Liver (tissue), 8 donors: ENCODE measurements at regions not wholly inside any gene's neighbourhood (a gene's known extent, or its start where the extent isn't known, plus 50 kb on each side); places are given as distances from the start of the nearest gene placed in this dataset.

Experiments used
- DNase-seq: peaks from one replicate; pipeline ENCODE4 v3.0.0-alpha.2; 2017; ENCODE audit warnings: low spot score
- H3K27ac ChIP-seq, 2 donors: one replicate each; pipeline ENCODE4 v1.7.0; 2013; ENCODE audit warnings: inconsistent platforms in 2 of 2, low read length in 2 of 2, control low read depth in 1 of 2, low read depth in 1 of 2, mild to moderate bottlenecking in 1 of 2
- H3K27me3 ChIP-seq, 4 donors: one replicate each; pipeline versions ENCODE4 v1.6.1 to v1.7.0; 2013; ENCODE audit warnings: low read length in 3 of 4, inconsistent platforms in 1 of 4, mild to moderate bottlenecking in 1 of 4, moderate library complexity in 1 of 4; ENCODE audit not compliant: control insufficient read depth in 4 of 4, insufficient read depth in 4 of 4
- H3K36me3 ChIP-seq, 4 donors: one replicate each; pipeline versions ENCODE4 v1.6.1 to v1.7.0; 2013; ENCODE audit warnings: low read length in 3 of 4, mild to moderate bottlenecking in 3 of 4, low read depth in 1 of 4, moderate library complexity in 1 of 4; ENCODE audit not compliant: control insufficient read depth in 4 of 4, insufficient read depth in 3 of 4
- H3K4me1 ChIP-seq, 4 donors: one replicate each; pipeline versions ENCODE4 v1.6.1 to v1.7.0; 2013; ENCODE audit warnings: low read length in 3 of 4, mild to moderate bottlenecking in 3 of 4, moderate library complexity in 1 of 4; ENCODE audit not compliant: control insufficient read depth in 4 of 4, insufficient read depth in 4 of 4
- H3K4me3 ChIP-seq, 3 donors: one replicate each; pipeline versions ENCODE4 v1.6.1 to v1.7.0; 2013; ENCODE audit warnings: low read length in 3 of 3, control low read depth in 1 of 3, low read depth in 1 of 3, mild to moderate bottlenecking in 1 of 3
- H3K9ac ChIP-seq, 2 donors: one replicate each; pipeline ENCODE4 v1.7.0; 2013; ENCODE audit warnings: low read length in 2 of 2, mild to moderate bottlenecking in 2 of 2, moderate library complexity in 2 of 2, control low read depth in 1 of 2, low read depth in 1 of 2
- H3K9me3 ChIP-seq, 4 donors: one replicate each; pipeline versions ENCODE4 v1.6.1 to v1.7.0; 2013; ENCODE audit warnings: low read length in 3 of 4; ENCODE audit not compliant: control insufficient read depth in 4 of 4
- EGR1 ChIP-seq, 2 donors: IDR thresholded peaks; 2 replicates each; pipeline ENCODE4 v1.6.1; 2016 to 2018; ENCODE audit warnings: antibody characterized with exemption in 2 of 2, low read depth in 2 of 2
- FOXA1 ChIP-seq: IDR thresholded peaks from 2 replicates; pipeline ENCODE4 v1.6.1; 2016; ENCODE audit warnings: antibody characterized with exemption
- FOXA2 ChIP-seq: IDR thresholded peaks from 2 replicates; pipeline ENCODE4 v1.6.1; 2016; ENCODE audit warnings: antibody characterized with exemption
- GABPA ChIP-seq, 2 donors: IDR thresholded peaks in 1 of 2; conservative IDR thresholded peaks in 1 of 2; 2 replicates each; pipeline ENCODE4 v1.6.1; 2016; ENCODE audit warnings: antibody characterized with exemption in 2 of 2, mild to moderate bottlenecking in 1 of 2, moderate library complexity in 1 of 2
- HNF4A ChIP-seq, 2 donors: conservative IDR thresholded peaks; 2 replicates each; pipeline ENCODE4 v1.6.1; 2016; ENCODE audit warnings: antibody characterized with exemption in 2 of 2, mild to moderate bottlenecking in 2 of 2
- HNF4G ChIP-seq: IDR thresholded peaks from 2 replicates; pipeline ENCODE4 v1.6.1; 2016; ENCODE audit warnings: antibody characterized with exemption
- RAD21 ChIP-seq, 2 donors: IDR thresholded peaks; 2 replicates each; pipeline ENCODE4 v1.6.1; 2016; ENCODE audit warnings: antibody characterized with exemption in 2 of 2, mild to moderate bottlenecking in 2 of 2
- RXRA ChIP-seq, 2 donors: IDR thresholded peaks; 2 replicates each; pipeline ENCODE4 v1.6.1; 2017 to 2018; ENCODE audit warnings: antibody characterized with exemption in 2 of 2, mild to moderate bottlenecking in 1 of 2
- SP1 ChIP-seq: IDR thresholded peaks from 2 replicates; pipeline ENCODE4 v1.6.1; 2018; ENCODE audit warnings: antibody characterized with exemption, mild to moderate bottlenecking
- TAF1 ChIP-seq: conservative IDR thresholded peaks from 2 replicates; pipeline ENCODE4 v1.6.1; 2016; ENCODE audit warnings: antibody characterized with exemption, mild to moderate bottlenecking
- YY1 ChIP-seq: IDR thresholded peaks from 2 replicates; pipeline ENCODE4 v1.6.1; 2016; ENCODE audit warnings: antibody characterized with exemption, mild to moderate bottlenecking
- ZBTB33 ChIP-seq: IDR thresholded peaks from 2 replicates; pipeline ENCODE4 v1.6.1; 2016; ENCODE audit warnings: antibody characterized with exemption
- WGBS: extraction: QIAGEN DNeasy Blood & Tissue Kit; methylation state at CpG from one replicate; pipeline ENCODE4 v1.1.7; 2013; 5-methylcytosine and 5-hydroxymethylcytosine counted together
- TF ChIP-seq, protein P1 (sequence below): fragments of 150-350 bp; IDR thresholded peaks from 2 replicates; pipeline ENCODE4 v1.5.1; 2017; ENCODE audit warnings: improper control_type of control experiment, low read depth, low read length; ENCODE audit not compliant: missing input control
- TF ChIP-seq, protein P2 (sequence below): IDR thresholded peaks from 2 replicates; pipeline ENCODE4 v1.6.1; 2016; ENCODE audit warnings: antibody characterized with exemption
- TF ChIP-seq, protein P3 (sequence below): IDR thresholded peaks from 2 replicates; pipeline ENCODE4 v1.6.1; 2016; ENCODE audit warnings: antibody characterized with exemption
- TF ChIP-seq, protein P4 (sequence below): IDR thresholded peaks from 2 replicates; pipeline ENCODE4 v1.6.1; 2016; ENCODE audit warnings: antibody characterized with exemption, mild to moderate bottlenecking
- donor health status: healthy.
- donor health status: healthy.
- donor health status: healthy.
- donor health status: healthy.
- donor health status: healthy.

DNA sequence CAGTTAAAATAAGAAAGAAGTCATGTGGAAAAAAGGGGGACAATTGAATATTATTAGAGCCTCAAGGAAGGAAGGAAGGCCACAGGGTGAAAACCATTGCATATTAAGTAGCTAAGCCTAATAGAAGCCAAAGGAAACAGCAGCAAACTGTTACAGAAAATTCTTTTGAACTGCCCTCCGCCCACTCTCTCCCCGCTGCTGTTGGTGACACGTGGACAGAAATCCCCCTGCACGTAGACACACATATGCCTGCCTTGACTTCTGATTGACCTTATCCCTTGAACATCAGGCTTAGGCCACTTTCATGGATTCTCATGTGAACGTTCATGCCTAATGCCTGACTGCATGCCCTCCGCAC is 229.1 kb downstream of the KCNRG start:
- H3K4me1 ChIP-seq: no peaks in the 10 kb centered on the region
- no peaks in the 10 kb centered on the region for H3K36me3 ChIP-seq
- no peak for TF ChIP-seq YY1
- TF ChIP-seq RXRA (IDR thresholded peaks at IDR 0.05): no peak
- TF ChIP-seq, protein P1, sequence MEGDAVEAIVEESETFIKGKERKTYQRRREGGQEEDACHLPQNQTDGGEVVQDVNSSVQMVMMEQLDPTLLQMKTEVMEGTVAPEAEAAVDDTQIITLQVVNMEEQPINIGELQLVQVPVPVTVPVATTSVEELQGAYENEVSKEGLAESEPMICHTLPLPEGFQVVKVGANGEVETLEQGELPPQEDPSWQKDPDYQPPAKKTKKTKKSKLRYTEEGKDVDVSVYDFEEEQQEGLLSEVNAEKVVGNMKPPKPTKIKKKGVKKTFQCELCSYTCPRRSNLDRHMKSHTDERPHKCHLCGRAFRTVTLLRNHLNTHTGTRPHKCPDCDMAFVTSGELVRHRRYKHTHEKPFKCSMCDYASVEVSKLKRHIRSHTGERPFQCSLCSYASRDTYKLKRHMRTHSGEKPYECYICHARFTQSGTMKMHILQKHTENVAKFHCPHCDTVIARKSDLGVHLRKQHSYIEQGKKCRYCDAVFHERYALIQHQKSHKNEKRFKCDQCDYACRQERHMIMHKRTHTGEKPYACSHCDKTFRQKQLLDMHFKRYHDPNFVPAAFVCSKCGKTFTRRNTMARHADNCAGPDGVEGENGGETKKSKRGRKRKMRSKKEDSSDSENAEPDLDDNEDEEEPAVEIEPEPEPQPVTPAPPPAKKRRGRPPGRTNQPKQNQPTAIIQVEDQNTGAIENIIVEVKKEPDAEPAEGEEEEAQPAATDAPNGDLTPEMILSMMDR: no peak
- TF ChIP-seq, protein P2, sequence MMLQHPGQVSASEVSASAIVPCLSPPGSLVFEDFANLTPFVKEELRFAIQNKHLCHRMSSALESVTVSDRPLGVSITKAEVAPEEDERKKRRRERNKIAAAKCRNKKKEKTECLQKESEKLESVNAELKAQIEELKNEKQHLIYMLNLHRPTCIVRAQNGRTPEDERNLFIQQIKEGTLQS: no peak
- no peak for TF ChIP-seq TAF1
- TF ChIP-seq, protein P3, sequence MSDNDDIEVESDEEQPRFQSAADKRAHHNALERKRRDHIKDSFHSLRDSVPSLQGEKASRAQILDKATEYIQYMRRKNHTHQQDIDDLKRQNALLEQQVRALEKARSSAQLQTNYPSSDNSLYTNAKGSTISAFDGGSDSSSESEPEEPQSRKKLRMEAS: no peak
- no peak for TF ChIP-seq SP1
- TF ChIP-seq HNF4G: no peak
- TF ChIP-seq FOXA1: no peak
- TF ChIP-seq EGR1 (IDR thresholded peaks at IDR 0.05; ENCODE audit: low read depth in 2 of 2): no peak
- no peak for TF ChIP-seq HNF4A (conservative IDR thresholded peaks at IDR 0.05)
- TF ChIP-seq, protein P4, sequence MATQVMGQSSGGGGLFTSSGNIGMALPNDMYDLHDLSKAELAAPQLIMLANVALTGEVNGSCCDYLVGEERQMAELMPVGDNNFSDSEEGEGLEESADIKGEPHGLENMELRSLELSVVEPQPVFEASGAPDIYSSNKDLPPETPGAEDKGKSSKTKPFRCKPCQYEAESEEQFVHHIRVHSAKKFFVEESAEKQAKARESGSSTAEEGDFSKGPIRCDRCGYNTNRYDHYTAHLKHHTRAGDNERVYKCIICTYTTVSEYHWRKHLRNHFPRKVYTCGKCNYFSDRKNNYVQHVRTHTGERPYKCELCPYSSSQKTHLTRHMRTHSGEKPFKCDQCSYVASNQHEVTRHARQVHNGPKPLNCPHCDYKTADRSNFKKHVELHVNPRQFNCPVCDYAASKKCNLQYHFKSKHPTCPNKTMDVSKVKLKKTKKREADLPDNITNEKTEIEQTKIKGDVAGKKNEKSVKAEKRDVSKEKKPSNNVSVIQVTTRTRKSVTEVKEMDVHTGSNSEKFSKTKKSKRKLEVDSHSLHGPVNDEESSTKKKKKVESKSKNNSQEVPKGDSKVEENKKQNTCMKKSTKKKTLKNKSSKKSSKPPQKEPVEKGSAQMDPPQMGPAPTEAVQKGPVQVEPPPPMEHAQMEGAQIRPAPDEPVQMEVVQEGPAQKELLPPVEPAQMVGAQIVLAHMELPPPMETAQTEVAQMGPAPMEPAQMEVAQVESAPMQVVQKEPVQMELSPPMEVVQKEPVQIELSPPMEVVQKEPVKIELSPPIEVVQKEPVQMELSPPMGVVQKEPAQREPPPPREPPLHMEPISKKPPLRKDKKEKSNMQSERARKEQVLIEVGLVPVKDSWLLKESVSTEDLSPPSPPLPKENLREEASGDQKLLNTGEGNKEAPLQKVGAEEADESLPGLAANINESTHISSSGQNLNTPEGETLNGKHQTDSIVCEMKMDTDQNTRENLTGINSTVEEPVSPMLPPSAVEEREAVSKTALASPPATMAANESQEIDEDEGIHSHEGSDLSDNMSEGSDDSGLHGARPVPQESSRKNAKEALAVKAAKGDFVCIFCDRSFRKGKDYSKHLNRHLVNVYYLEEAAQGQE: no peak
- TF ChIP-seq ZBTB33: no peak
- TF ChIP-seq FOXA2: no peak
- no peak for TF ChIP-seq RAD21 (IDR thresholded peaks at IDR 0.05)
- TF ChIP-seq GABPA (IDR thresholded peaks at IDR 0.05 in 1 of 2, conservative IDR thresholded peaks at IDR 0.05 in 1 of 2): no peak
- no peak overlapping the region for H3K4me3 ChIP-seq
- H3K9me3 ChIP-seq: no peaks in the 10 kb centered on the region
- no peak overlapping the region for H3K9ac ChIP-seq
- DNase-seq: no peak
- H3K27ac ChIP-seq: no peak overlapping the region
- no peaks in the 10 kb centered on the region for H3K27me3 ChIP-seq
- WGBS: 82% methylated on average over 6 of the region's 6 CpGs
